IMR-90 (cell line): ENCODE measurements at regions not wholly inside any gene's neighbourhood (a gene's known extent, or its start where the extent isn't known, plus 50 kb on each side); places are given as distances from the start of the nearest gene placed in this dataset.

Source experiments
- ATAC-seq: fragments of 200-7000 bp; cut with Tn5 transposase; 2 replicates; pipeline ENCODE4 v1.9.1; 2020; ENCODE audit warnings: low read depth, mild to moderate bottlenecking, moderate library complexity
- BruUV-seq: library from RNA; stranded (reverse); fragments of 400-500 nt; replicated peaks from 2 replicates; lab custom pipeline; 2021; lab: Mats Ljungman, UMichigan
- CTCF ChIA-PET: fragments of 300-600 bp; formaldehyde crosslinking; extraction: SDS; loops from one replicate; lab custom pipeline; 2021; ENCODE audit warnings: antibody characterized with exemption; lab: Yijun Ruan, JAX
- POLR2A ChIA-PET: fragments of 300-600 bp; sonication (Branson Sonifier 250); formaldehyde crosslinking; loops from one replicate; lab custom pipeline; 2022; ENCODE audit warnings: antibody characterized with exemption; ENCODE audit not compliant: unreplicated experiment; lab: Charles Lee
- DNase-seq: peaks from one replicate; pipeline ENCODE4 v3.0.0; 2013
- H2AFZ ChIP-seq: replicated peaks from 2 replicates; pipeline ENCODE3; 2013; ENCODE audit warnings: low read length, mild to moderate bottlenecking; ENCODE audit not compliant: poor library complexity
- H2AK5ac ChIP-seq: 2 replicates; pipeline ENCODE4 v1.6.1; 2013; ENCODE audit warnings: low read depth, low read length, inconsistent platforms
- H2AK9ac ChIP-seq: replicated peaks from 2 replicates; pipeline ENCODE3; 2013; ENCODE audit warnings: mild to moderate bottlenecking, low read depth, low read length, moderate library complexity; ENCODE audit not compliant: poor library complexity
- H2BK120ac ChIP-seq: 2 replicates; pipeline ENCODE4 v1.6.1; 2013; ENCODE audit warnings: low read depth, low read length, inconsistent platforms
- H2BK15ac ChIP-seq: 3 replicates; pipeline ENCODE4 v1.6.1; 2013; ENCODE audit warnings: low read depth, low read length, inconsistent platforms
- H2BK20ac ChIP-seq: 2 replicates; pipeline ENCODE4 v1.6.1; 2013; ENCODE audit warnings: low read depth, mild to moderate bottlenecking, inconsistent platforms, low read length, moderate library complexity
- H2BK5ac ChIP-seq: 2 replicates; pipeline ENCODE4 v1.6.1; 2013; ENCODE audit warnings: mild to moderate bottlenecking, low read depth, low read length, inconsistent platforms; ENCODE audit not compliant: poor library complexity, severe bottlenecking
- H3K14ac ChIP-seq: replicated peaks from 2 replicates; pipeline ENCODE4 v1.6.1; 2013; ENCODE audit warnings: low read depth, low read length, inconsistent platforms
- H3K18ac ChIP-seq: 2 replicates; pipeline ENCODE4 v1.6.1; 2013; ENCODE audit warnings: low read depth, low read length, control low read depth
- H3K23ac ChIP-seq: 2 replicates; pipeline ENCODE4 v1.6.1; 2013; ENCODE audit warnings: low read depth, low read length, inconsistent platforms
- H3K27ac ChIP-seq: 2 replicates; pipeline ENCODE4 v1.5.1; 2013; ENCODE audit warnings: mild to moderate bottlenecking, control low read depth, low read length; ENCODE audit not compliant: insufficient read depth
- H3K27me3 ChIP-seq: 2 replicates; pipeline ENCODE4 v1.6.1; 2013; ENCODE audit warnings: low read length; ENCODE audit not compliant: control insufficient read depth, insufficient read depth
- H3K36me3 ChIP-seq: 2 replicates; pipeline ENCODE4 v1.6.1; 2013; ENCODE audit warnings: low read length, mixed read lengths; ENCODE audit not compliant: control insufficient read depth, insufficient read depth
- H3K4ac ChIP-seq: 2 replicates; pipeline ENCODE4 v1.6.1; 2013; ENCODE audit warnings: low read depth, low read length, inconsistent platforms
- H3K4me1 ChIP-seq: 2 replicates; pipeline ENCODE4 v1.6.1; 2013; ENCODE audit warnings: low read length, mixed read lengths; ENCODE audit not compliant: control insufficient read depth, insufficient read depth
- H3K4me2 ChIP-seq: 2 replicates; pipeline ENCODE4 v1.6.1; 2013; ENCODE audit warnings: low read depth, mild to moderate bottlenecking, control low read depth, low read length, moderate library complexity
- H3K4me3 ChIP-seq: 2 replicates; pipeline ENCODE4 v1.5.1; 2013; ENCODE audit warnings: low read depth, mild to moderate bottlenecking, control low read depth, low read length, moderate library complexity; ENCODE audit not compliant: insufficient read depth
- H3K56ac ChIP-seq: 2 replicates; pipeline ENCODE4 v1.6.1; 2013; ENCODE audit warnings: low read length, inconsistent platforms; ENCODE audit not compliant: insufficient read depth; ENCODE audit errors: extremely low read depth
- H3K79me1 ChIP-seq, 2 experiments: 2 replicates each; pipeline ENCODE4 v1.6.1; 2013; ENCODE audit warnings: low read length in 2 of 2, inconsistent platforms in 1 of 2, low read depth in 1 of 2
- H3K9ac ChIP-seq: 2 replicates; pipeline ENCODE4 v1.6.1; 2013; ENCODE audit warnings: low read depth, low read length, control low read depth
- H3K9me1 ChIP-seq: 2 replicates; pipeline ENCODE4 v1.6.1; 2013; ENCODE audit warnings: low read length, inconsistent platforms; ENCODE audit not compliant: insufficient read depth
- H3K9me3 ChIP-seq: 2 replicates; pipeline ENCODE4 v1.6.1; 2013; ENCODE audit warnings: low read length; ENCODE audit not compliant: control insufficient read depth, insufficient read depth
- H4K20me1 ChIP-seq: 2 replicates; pipeline ENCODE4 v1.6.1; 2013; ENCODE audit warnings: low read length, inconsistent platforms; ENCODE audit not compliant: insufficient read depth
- H4K5ac ChIP-seq: 2 replicates; pipeline ENCODE4 v1.6.1; 2013; ENCODE audit warnings: mild to moderate bottlenecking, low read depth, low read length, control low read depth
- H4K8ac ChIP-seq, 2 experiments: 2 replicates each; pipeline ENCODE4 v1.6.1; 2013; ENCODE audit warnings: low read depth in 2 of 2, low read length in 2 of 2, control low read depth in 1 of 2, inconsistent platforms in 1 of 2
- H4K91ac ChIP-seq: 2 replicates; pipeline ENCODE4 v1.6.1; 2013; ENCODE audit warnings: low read depth, low read length, inconsistent platforms; ENCODE audit not compliant: insufficient read depth
- BHLHE40 ChIP-seq: fragments of 150-350 bp; IDR thresholded peaks from 2 replicates; pipeline ENCODE4 v1.6.1; 2016; ENCODE audit warnings: mild to moderate bottlenecking, low read depth, low read length
- CEBPB ChIP-seq: IDR thresholded peaks from 2 replicates; pipeline ENCODE4 v1.6.1; 2012; ENCODE audit warnings: low read depth, low read length, improper control_type of control experiment
- CHD1 ChIP-seq: IDR thresholded peaks from 2 replicates; pipeline ENCODE4 v1.6.1; 2012; ENCODE audit warnings: low read depth, low read length, improper control_type of control experiment
- FOS ChIP-seq: fragments of 150-350 bp; IDR thresholded peaks from 2 replicates; pipeline ENCODE4 v1.6.1; 2016; ENCODE audit warnings: low read depth, low read length
- MAFK ChIP-seq: IDR thresholded peaks from 2 replicates; pipeline ENCODE4 v1.6.1; 2012; ENCODE audit warnings: low read depth, low read length, improper control_type of control experiment
- MAZ ChIP-seq: IDR thresholded peaks from 2 replicates; pipeline ENCODE4 v1.6.1; 2012; ENCODE audit warnings: low read depth, mild to moderate bottlenecking, low read length, improper control_type of control experiment, moderate library complexity, borderline replicate concordance
- MXI1 ChIP-seq: IDR thresholded peaks from 2 replicates; pipeline ENCODE4 v1.6.1; 2012; ENCODE audit warnings: low read depth, mild to moderate bottlenecking, low read length, moderate library complexity, borderline replicate concordance
- NFE2L2 ChIP-seq: fragments of 150-350 bp; IDR thresholded peaks from 2 replicates; pipeline ENCODE4 v1.6.1; 2016; ENCODE audit warnings: low read depth, mild to moderate bottlenecking, low read length
- POLR2A ChIP-seq: IDR thresholded peaks from 2 replicates; pipeline ENCODE4 v1.6.1; 2012; ENCODE audit warnings: mild to moderate bottlenecking, low read depth, low read length
- RAD21 ChIP-seq: IDR thresholded peaks from 2 replicates; pipeline ENCODE4 v1.6.1; 2012; ENCODE audit warnings: low read length, improper control_type of control experiment
- RCOR1 ChIP-seq: IDR thresholded peaks from 2 replicates; pipeline ENCODE4 v1.6.1; 2012; ENCODE audit warnings: mild to moderate bottlenecking, low read length, improper control_type of control experiment; ENCODE audit not compliant: insufficient replicate concordance
- RFX5 ChIP-seq: IDR thresholded peaks from 2 replicates; pipeline ENCODE4 v1.8.0; 2012; ENCODE audit warnings: low read depth, mild to moderate bottlenecking, low read length, moderate library complexity
- SMC3 ChIP-seq: fragments of 150-350 bp; IDR thresholded peaks from 2 replicates; pipeline ENCODE4 v1.6.1; 2016; ENCODE audit warnings: low read depth, mild to moderate bottlenecking, antibody characterized with exemption, low read length, moderate library complexity
- USF2 ChIP-seq: fragments of 150-350 bp; IDR thresholded peaks from 2 replicates; pipeline ENCODE4 v1.6.1; 2017; ENCODE audit warnings: mild to moderate bottlenecking, antibody characterized with exemption, low read length, low read depth
- WGBS, 2 experiments: methylation state at CpG; one replicate each; pipeline versions ENCODE4 v1.1.5 to v1.1.7; 2013; ENCODE audit warnings: missing lambda C conversion rate in 2 of 2; ENCODE audit not compliant: insufficient read length in 1 of 2; ENCODE audit errors: extremely low coverage in 2 of 2; 5-methylcytosine and 5-hydroxymethylcytosine counted together
- dilution Hi-C: fragments of 300-500 bp; cut with HindIII; formaldehyde crosslinking; loops from one replicate; pipeline ENCODE4 v1.14.3; 2018; ENCODE audit warnings: low sequenced_read_pairs; ENCODE audit not compliant: unreplicated experiment
- in situ Hi-C: fragments of 300-500 bp; cut with MboI; formaldehyde crosslinking; loops from 3 replicates; pipeline ENCODE4 v1.14.3; 2019; ENCODE audit warnings: low sequenced_read_pairs, inconsistent platforms, mixed read lengths
- intact Hi-C: fragments of 100-400 bp; cut with micrococcal nuclease; formaldehyde crosslinking; loops from 2 replicates; pipeline ENCODE4 v1.10.0; 2022
- TF ChIP-seq, protein P1 (sequence below): fragments of 150-350 bp; IDR thresholded peaks from 2 replicates; pipeline ENCODE4 v1.6.1; 2016; ENCODE audit warnings: low read depth, mild to moderate bottlenecking, low read length, moderate library complexity, borderline replicate concordance
- TF ChIP-seq, protein P2 (sequence below): conservative IDR thresholded peaks from 2 replicates; pipeline ENCODE4 v1.5.1; 2012; ENCODE audit warnings: mild to moderate bottlenecking, low read depth, low read length, improper control_type of control experiment

- no peaks in the 10 kb centered on the region for H3K27me3 ChIP-seq
- no peak overlapping the region for H3K9ac ChIP-seq
- no peak overlapping the region for H2AK5ac ChIP-seq
- no peak overlapping the region for H2AK9ac ChIP-seq
- no peak overlapping the region for H2BK5ac ChIP-seq
- H2AFZ ChIP-seq, result no peak overlapping the region
- in situ Hi-C loops, result no loop called here
- H3K23ac ChIP-seq, result no peak overlapping the region
- ChIA-PET CTCF (no interaction called here), POLR2A (no interaction called here)
- peaks cover 10% of the 10 kb centered on the region; the same call in 1 of the 2 replicates for H3K9me1 ChIP-seq
- ATAC-seq (no peak), DNase-seq (no peak)
- no peak overlapping the region for H3K4me2 ChIP-seq
- H4K8ac ChIP-seq, result no peak overlapping the region
- H3K9me3 ChIP-seq, result no peaks in the 10 kb centered on the region
- no TSS peak for BruUV-seq
- peaks cover 10% of the 10 kb centered on the region; the same call in 1 of the 2 replicates for H3K4me1 ChIP-seq
- no peaks in the 10 kb centered on the region for H4K20me1 ChIP-seq
- H3K14ac ChIP-seq, result no peak overlapping the region
- no peak overlapping the region for H3K27ac ChIP-seq
- no peak overlapping the region for H2BK15ac ChIP-seq
- TF ChIP-seq, protein P1, sequence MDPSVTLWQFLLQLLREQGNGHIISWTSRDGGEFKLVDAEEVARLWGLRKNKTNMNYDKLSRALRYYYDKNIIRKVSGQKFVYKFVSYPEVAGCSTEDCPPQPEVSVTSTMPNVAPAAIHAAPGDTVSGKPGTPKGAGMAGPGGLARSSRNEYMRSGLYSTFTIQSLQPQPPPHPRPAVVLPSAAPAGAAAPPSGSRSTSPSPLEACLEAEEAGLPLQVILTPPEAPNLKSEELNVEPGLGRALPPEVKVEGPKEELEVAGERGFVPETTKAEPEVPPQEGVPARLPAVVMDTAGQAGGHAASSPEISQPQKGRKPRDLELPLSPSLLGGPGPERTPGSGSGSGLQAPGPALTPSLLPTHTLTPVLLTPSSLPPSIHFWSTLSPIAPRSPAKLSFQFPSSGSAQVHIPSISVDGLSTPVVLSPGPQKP, result no peak
- no peak for TF ChIP-seq SMC3
- no peak for TF ChIP-seq FOS
- TF ChIP-seq CHD1, result no peak
- TF ChIP-seq USF2, result no peak
- no peak for TF ChIP-seq RFX5
- no peak for TF ChIP-seq MAZ
- TF ChIP-seq NFE2L2, result no peak
- TF ChIP-seq MXI1, result no peak
- TF ChIP-seq RAD21, result no peak
- TF ChIP-seq, protein P2, sequence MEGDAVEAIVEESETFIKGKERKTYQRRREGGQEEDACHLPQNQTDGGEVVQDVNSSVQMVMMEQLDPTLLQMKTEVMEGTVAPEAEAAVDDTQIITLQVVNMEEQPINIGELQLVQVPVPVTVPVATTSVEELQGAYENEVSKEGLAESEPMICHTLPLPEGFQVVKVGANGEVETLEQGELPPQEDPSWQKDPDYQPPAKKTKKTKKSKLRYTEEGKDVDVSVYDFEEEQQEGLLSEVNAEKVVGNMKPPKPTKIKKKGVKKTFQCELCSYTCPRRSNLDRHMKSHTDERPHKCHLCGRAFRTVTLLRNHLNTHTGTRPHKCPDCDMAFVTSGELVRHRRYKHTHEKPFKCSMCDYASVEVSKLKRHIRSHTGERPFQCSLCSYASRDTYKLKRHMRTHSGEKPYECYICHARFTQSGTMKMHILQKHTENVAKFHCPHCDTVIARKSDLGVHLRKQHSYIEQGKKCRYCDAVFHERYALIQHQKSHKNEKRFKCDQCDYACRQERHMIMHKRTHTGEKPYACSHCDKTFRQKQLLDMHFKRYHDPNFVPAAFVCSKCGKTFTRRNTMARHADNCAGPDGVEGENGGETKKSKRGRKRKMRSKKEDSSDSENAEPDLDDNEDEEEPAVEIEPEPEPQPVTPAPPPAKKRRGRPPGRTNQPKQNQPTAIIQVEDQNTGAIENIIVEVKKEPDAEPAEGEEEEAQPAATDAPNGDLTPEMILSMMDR, result no peak
- TF ChIP-seq RCOR1, result no peak
- no peak for TF ChIP-seq BHLHE40
- TF ChIP-seq MAFK, result no peak
- no peak for TF ChIP-seq CEBPB
- TF ChIP-seq POLR2A, result no peak
- no peaks in the 10 kb centered on the region; a peak in 2 of 4 replicates for H3K79me1 ChIP-seq
- dilution Hi-C loops, result no loop called here
- no peak overlapping the region for H3K56ac ChIP-seq
- no peak overlapping the region for H2BK120ac ChIP-seq
- no peak overlapping the region for H4K5ac ChIP-seq
- H3K4me3 ChIP-seq, result no peak overlapping the region
- H3K4ac ChIP-seq, result no peak overlapping the region
- H3K36me3 ChIP-seq, result no peaks in the 10 kb centered on the region
- H2BK20ac ChIP-seq, result no peak overlapping the region
- WGBS, 2 experiments, result 97% methylated on average over 5 of the region's 7 CpGs; no CpG with 5 or more reads in 1 of the 2 experiments
- intact Hi-C loops, result no loop called here
- no peak overlapping the region for H3K18ac ChIP-seq
- H4K91ac ChIP-seq, result no peak overlapping the region
Measured at GRCh38 chr11:33554219-33554618, 146.4 kb downstream of the C11orf91 start.
